ENCODE measurements at regions not wholly inside any gene's neighbourhood (a gene's known extent, or its start where the extent isn't known, plus 50 kb on each side); places are given as distances from the start of the nearest gene placed in this dataset.

- TF ChIP-seq, protein P1, sequence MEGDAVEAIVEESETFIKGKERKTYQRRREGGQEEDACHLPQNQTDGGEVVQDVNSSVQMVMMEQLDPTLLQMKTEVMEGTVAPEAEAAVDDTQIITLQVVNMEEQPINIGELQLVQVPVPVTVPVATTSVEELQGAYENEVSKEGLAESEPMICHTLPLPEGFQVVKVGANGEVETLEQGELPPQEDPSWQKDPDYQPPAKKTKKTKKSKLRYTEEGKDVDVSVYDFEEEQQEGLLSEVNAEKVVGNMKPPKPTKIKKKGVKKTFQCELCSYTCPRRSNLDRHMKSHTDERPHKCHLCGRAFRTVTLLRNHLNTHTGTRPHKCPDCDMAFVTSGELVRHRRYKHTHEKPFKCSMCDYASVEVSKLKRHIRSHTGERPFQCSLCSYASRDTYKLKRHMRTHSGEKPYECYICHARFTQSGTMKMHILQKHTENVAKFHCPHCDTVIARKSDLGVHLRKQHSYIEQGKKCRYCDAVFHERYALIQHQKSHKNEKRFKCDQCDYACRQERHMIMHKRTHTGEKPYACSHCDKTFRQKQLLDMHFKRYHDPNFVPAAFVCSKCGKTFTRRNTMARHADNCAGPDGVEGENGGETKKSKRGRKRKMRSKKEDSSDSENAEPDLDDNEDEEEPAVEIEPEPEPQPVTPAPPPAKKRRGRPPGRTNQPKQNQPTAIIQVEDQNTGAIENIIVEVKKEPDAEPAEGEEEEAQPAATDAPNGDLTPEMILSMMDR (IDR thresholded peaks at IDR 0.05) = no peak
- TF ChIP-seq POLR2A (IDR thresholded peaks at IDR 0.05) (no peak), POLR2AphosphoS5 (IDR thresholded peaks at IDR 0.05) (no peak)
Observed at GRCh38 chr1:233445737-233446136, 118.2 kb downstream of the MAP3K21 start.
